ENCODE measurements at regions not wholly inside any gene's neighbourhood (a gene's known extent, or its start where the extent isn't known, plus 50 kb on each side); places are given as distances from the start of the nearest gene placed in this dataset.

DNA sequence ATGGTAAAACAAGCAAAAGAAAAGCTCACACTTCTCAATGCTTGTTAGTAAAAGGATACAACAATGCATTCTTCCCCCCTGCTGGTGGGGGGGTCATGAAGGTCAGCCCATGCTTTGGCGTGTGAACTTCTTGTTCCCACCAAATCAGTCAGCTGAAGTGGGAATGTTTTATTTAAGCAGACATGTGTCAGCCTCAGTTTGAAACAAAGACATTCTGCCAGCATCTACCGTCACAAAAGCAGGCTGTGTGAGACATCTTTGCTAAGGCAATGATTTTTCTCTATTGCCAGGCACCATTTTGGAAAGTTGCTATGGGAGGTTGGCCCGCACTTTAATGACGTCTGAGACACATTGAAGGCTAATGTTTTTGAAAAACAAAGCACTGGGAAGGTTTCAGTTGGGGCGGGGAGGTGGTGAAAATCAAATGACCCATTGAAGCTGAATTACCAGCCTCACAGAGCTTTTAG, 206.6 kb downstream of the TLE3 start:
- Histone ChIP-seq H3K9me3 (no peaks in the 10 kb centered on the region), H3K27ac (no peak overlapping the region), H3K4me1 (peaks cover 0 to 11% (median 0%) of the 10 kb centered on the region in 9 donors), H3K4me3 (no peak overlapping the region), H3K36me3 (no peaks in the 10 kb centered on the region), H3K27me3 (peaks cover 0 to 60% (median 33%) of the 10 kb centered on the region in 7 donors)
- no peak for ATAC-seq
- DNase-seq, result no peak
- intact Hi-C loops (cut with DNase I), result no loop called here
- TF ChIP-seq, protein P1, sequence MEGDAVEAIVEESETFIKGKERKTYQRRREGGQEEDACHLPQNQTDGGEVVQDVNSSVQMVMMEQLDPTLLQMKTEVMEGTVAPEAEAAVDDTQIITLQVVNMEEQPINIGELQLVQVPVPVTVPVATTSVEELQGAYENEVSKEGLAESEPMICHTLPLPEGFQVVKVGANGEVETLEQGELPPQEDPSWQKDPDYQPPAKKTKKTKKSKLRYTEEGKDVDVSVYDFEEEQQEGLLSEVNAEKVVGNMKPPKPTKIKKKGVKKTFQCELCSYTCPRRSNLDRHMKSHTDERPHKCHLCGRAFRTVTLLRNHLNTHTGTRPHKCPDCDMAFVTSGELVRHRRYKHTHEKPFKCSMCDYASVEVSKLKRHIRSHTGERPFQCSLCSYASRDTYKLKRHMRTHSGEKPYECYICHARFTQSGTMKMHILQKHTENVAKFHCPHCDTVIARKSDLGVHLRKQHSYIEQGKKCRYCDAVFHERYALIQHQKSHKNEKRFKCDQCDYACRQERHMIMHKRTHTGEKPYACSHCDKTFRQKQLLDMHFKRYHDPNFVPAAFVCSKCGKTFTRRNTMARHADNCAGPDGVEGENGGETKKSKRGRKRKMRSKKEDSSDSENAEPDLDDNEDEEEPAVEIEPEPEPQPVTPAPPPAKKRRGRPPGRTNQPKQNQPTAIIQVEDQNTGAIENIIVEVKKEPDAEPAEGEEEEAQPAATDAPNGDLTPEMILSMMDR (IDR thresholded peaks at IDR 0.05), result no peak
- WGBS, 2 donors, result 71 to 79% methylated on average over 5 of the region's 5 CpGs

DNA sequence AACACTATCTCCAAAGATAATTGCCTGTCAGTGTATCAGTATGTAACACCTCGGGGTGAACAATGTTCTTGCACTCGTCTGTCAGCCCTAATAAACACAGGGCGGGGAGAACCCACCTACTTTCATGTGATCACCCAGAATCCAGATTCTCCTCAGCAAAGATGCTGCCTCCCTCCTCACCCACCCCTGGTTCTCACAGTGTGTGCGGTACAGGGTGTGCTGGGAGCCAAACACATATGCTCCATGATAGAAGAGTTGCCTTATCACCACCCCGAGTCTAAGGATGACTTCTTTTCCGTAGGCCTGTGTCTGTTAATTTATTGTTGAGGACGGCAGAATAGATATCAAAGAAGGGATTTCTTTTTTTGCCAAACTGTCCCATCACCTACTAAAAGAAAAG, 206.1 kb downstream of the TLE3 start:
- 66 to 72% methylated on average over 7 of the region's 7 CpGs for WGBS, 2 donors
- Histone ChIP-seq H3K4me3 (no peak overlapping the region), H3K4me1 (peaks cover 0 to 11% (median 0%) of the 10 kb centered on the region in 9 donors), H3K36me3 (no peaks in the 10 kb centered on the region), H3K27me3 (peaks cover 0 to 55% (median 28%) of the 10 kb centered on the region in 7 donors), H3K9me3 (no peaks in the 10 kb centered on the region), H3K27ac (no peak overlapping the region)
- TF ChIP-seq, protein P1 (IDR thresholded peaks at IDR 0.05), result no peak
- ATAC-seq, result no peak
- DNase-seq, result no peak
- intact Hi-C loops (cut with DNase I), result no loop called here

DNA sequence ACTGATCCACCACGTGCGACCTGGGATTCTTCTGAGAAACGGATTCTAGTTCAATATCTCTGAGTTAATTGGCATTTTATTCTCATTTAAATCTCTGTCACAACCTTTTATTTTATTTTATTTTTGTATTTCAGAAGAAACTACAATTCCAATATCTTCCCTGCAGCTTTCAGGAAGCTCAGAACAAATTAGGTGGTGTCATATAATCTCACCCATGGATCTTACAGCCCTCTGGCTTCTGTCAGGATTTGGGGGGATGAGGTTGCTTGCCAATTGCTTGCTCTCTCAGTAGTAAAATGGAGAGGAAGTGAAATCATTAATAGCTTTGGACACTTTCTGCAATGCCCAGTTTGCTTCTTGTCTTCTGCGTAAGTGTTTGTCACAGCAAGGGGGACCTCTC, 205.4 kb downstream of the TLE3 start:
- TF ChIP-seq, protein P1 (IDR thresholded peaks at IDR 0.05), result no peak
- Histone ChIP-seq H3K27me3 (peaks cover 0 to 48% (median 21%) of the 10 kb centered on the region in 7 donors), H3K4me3 (no peak overlapping the region), H3K9me3 (no peaks in the 10 kb centered on the region), H3K4me1 (peaks cover 0 to 11% (median 0%) of the 10 kb centered on the region in 9 donors), H3K27ac (no peak overlapping the region), H3K36me3 (no peaks in the 10 kb centered on the region)
- no peak for DNase-seq
- 61 to 78% methylated on average over 4 of the region's 4 CpGs for WGBS, 2 donors
- no peak for ATAC-seq
- intact Hi-C loops (cut with DNase I), result no loop called here

DNA sequence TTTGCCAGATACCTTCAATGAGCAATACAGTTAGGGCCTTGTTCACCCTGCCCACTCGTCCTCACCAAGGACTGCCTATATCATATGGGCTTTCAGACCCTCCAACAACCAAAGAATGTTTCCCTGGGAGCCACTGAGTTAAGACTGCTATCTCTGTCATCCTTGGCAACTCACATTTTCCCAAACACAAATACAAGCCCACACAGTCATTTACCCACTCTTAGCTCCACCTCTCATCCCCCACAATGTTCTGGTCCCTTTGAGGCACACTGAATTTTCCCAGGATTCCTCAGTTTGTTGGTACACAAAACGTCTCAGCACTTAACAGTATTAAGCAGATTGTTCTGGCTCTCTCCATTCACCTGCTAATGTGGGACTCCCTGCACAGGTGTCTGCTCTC, 204.6 kb downstream of the TLE3 start:
- intact Hi-C loops (cut with DNase I), result no loop called here
- TF ChIP-seq, protein P1 (IDR thresholded peaks at IDR 0.05), result no peak
- H3K36me3 ChIP-seq, result no peaks in the 10 kb centered on the region
- no peak overlapping the region for H3K4me3 ChIP-seq
- H3K4me1 ChIP-seq, result peaks cover 0 to 11% (median 0%) of the 10 kb centered on the region in 9 donors
- WGBS, 2 donors, result 40 to 48% methylated on average over 2 of the region's 2 CpGs
- H3K27ac ChIP-seq, result no peak overlapping the region
- ATAC-seq (no peak), DNase-seq (no peak)
- peaks cover 0 to 48% (median 18%) of the 10 kb centered on the region in 7 donors for H3K27me3 ChIP-seq
- no peaks in the 10 kb centered on the region for H3K9me3 ChIP-seq

Data from heart right ventricle (tissue), 16 donors.